Liver (tissue), 8 donors: ENCODE measurements at regions not wholly inside any gene's neighbourhood (a gene's known extent, or its start where the extent isn't known, plus 50 kb on each side); places are given as distances from the start of the nearest gene placed in this dataset.
"Not testable (repeated sequence)": the region's sequence is repeated elsewhere in the genome, so short reads cannot be mapped to it uniquely, and the experiment has no call there.

Experiments
- DNase-seq: peaks from one replicate; pipeline ENCODE4 v3.0.0-alpha.2; 2017; ENCODE audit warnings: low spot score
- H3K27ac ChIP-seq, 2 donors: one replicate each; pipeline ENCODE4 v1.7.0; 2013; ENCODE audit warnings: inconsistent platforms in 2 of 2, low read length in 2 of 2, control low read depth in 1 of 2, low read depth in 1 of 2, mild to moderate bottlenecking in 1 of 2
- H3K27me3 ChIP-seq, 4 donors: one replicate each; pipeline versions ENCODE4 v1.6.1 to v1.7.0; 2013; ENCODE audit warnings: low read length in 3 of 4, inconsistent platforms in 1 of 4, mild to moderate bottlenecking in 1 of 4, moderate library complexity in 1 of 4; ENCODE audit not compliant: control insufficient read depth in 4 of 4, insufficient read depth in 4 of 4
- H3K36me3 ChIP-seq, 4 donors: one replicate each; pipeline versions ENCODE4 v1.6.1 to v1.7.0; 2013; ENCODE audit warnings: low read length in 3 of 4, mild to moderate bottlenecking in 3 of 4, low read depth in 1 of 4, moderate library complexity in 1 of 4; ENCODE audit not compliant: control insufficient read depth in 4 of 4, insufficient read depth in 3 of 4
- H3K4me1 ChIP-seq, 4 donors: one replicate each; pipeline versions ENCODE4 v1.6.1 to v1.7.0; 2013; ENCODE audit warnings: low read length in 3 of 4, mild to moderate bottlenecking in 3 of 4, moderate library complexity in 1 of 4; ENCODE audit not compliant: control insufficient read depth in 4 of 4, insufficient read depth in 4 of 4
- H3K4me3 ChIP-seq, 3 donors: one replicate each; pipeline versions ENCODE4 v1.6.1 to v1.7.0; 2013; ENCODE audit warnings: low read length in 3 of 3, control low read depth in 1 of 3, low read depth in 1 of 3, mild to moderate bottlenecking in 1 of 3
- H3K9ac ChIP-seq, 2 donors: one replicate each; pipeline ENCODE4 v1.7.0; 2013; ENCODE audit warnings: low read length in 2 of 2, mild to moderate bottlenecking in 2 of 2, moderate library complexity in 2 of 2, control low read depth in 1 of 2, low read depth in 1 of 2
- H3K9me3 ChIP-seq, 4 donors: one replicate each; pipeline versions ENCODE4 v1.6.1 to v1.7.0; 2013; ENCODE audit warnings: low read length in 3 of 4; ENCODE audit not compliant: control insufficient read depth in 4 of 4
- EGR1 ChIP-seq, 2 donors: IDR thresholded peaks; 2 replicates each; pipeline ENCODE4 v1.6.1; 2016 to 2018; ENCODE audit warnings: antibody characterized with exemption in 2 of 2, low read depth in 2 of 2
- FOXA1 ChIP-seq: IDR thresholded peaks from 2 replicates; pipeline ENCODE4 v1.6.1; 2016; ENCODE audit warnings: antibody characterized with exemption
- FOXA2 ChIP-seq: IDR thresholded peaks from 2 replicates; pipeline ENCODE4 v1.6.1; 2016; ENCODE audit warnings: antibody characterized with exemption
- GABPA ChIP-seq, 2 donors: IDR thresholded peaks in 1 of 2; conservative IDR thresholded peaks in 1 of 2; 2 replicates each; pipeline ENCODE4 v1.6.1; 2016; ENCODE audit warnings: antibody characterized with exemption in 2 of 2, mild to moderate bottlenecking in 1 of 2, moderate library complexity in 1 of 2
- HNF4A ChIP-seq, 2 donors: conservative IDR thresholded peaks; 2 replicates each; pipeline ENCODE4 v1.6.1; 2016; ENCODE audit warnings: antibody characterized with exemption in 2 of 2, mild to moderate bottlenecking in 2 of 2
- HNF4G ChIP-seq: IDR thresholded peaks from 2 replicates; pipeline ENCODE4 v1.6.1; 2016; ENCODE audit warnings: antibody characterized with exemption
- JUND ChIP-seq, 2 donors: IDR thresholded peaks; 2 replicates each; pipeline ENCODE4 v1.6.1; 2016; ENCODE audit warnings: antibody characterized with exemption in 2 of 2
- RAD21 ChIP-seq, 2 donors: IDR thresholded peaks; 2 replicates each; pipeline ENCODE4 v1.6.1; 2016; ENCODE audit warnings: antibody characterized with exemption in 2 of 2, mild to moderate bottlenecking in 2 of 2
- RXRA ChIP-seq, 2 donors: IDR thresholded peaks; 2 replicates each; pipeline ENCODE4 v1.6.1; 2017 to 2018; ENCODE audit warnings: antibody characterized with exemption in 2 of 2, mild to moderate bottlenecking in 1 of 2
- WGBS: extraction: QIAGEN DNeasy Blood & Tissue Kit; methylation state at CpG from one replicate; pipeline ENCODE4 v1.1.7; 2013; 5-methylcytosine and 5-hydroxymethylcytosine counted together
- TF ChIP-seq, protein P1 (sequence below): fragments of 150-350 bp; IDR thresholded peaks from 2 replicates; pipeline ENCODE4 v1.5.1; 2017; ENCODE audit warnings: improper control_type of control experiment, low read depth, low read length; ENCODE audit not compliant: missing input control
- TF ChIP-seq, protein P2 (sequence below): IDR thresholded peaks from 2 replicates; pipeline ENCODE4 v1.6.1; 2016; ENCODE audit warnings: antibody characterized with exemption
- TF ChIP-seq, protein P3 (sequence below): IDR thresholded peaks from 2 replicates; pipeline ENCODE4 v1.6.1; 2016; ENCODE audit warnings: antibody characterized with exemption
- TF ChIP-seq, protein P4 (sequence below): IDR thresholded peaks from 2 replicates; pipeline ENCODE4 v1.6.1; 2016; ENCODE audit warnings: antibody characterized with exemption, mild to moderate bottlenecking
- donor health status: healthy.
- donor health status: healthy.
- donor health status: healthy.
- donor health status: healthy.
- donor health status: healthy.

DNA sequence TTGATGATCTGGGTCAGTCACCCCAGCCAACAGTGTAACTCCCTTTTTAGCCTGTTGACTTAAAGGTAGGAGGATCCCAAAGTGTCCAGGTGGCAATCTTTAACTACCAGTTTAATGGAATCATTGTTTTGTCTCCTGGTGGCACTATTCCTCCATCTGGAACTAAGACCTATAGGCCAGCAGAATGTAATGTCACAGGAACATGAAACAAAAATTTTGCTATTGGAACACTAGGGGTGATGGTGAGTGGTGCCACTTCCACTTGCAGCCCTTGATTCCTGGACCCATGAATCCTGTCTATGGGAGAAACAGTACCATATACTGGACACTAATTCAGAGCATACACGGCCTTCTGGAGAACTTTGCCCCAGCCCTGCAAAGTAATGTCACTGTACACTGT is 219.5 kb upstream of the RASA1 start:
- H3K9ac ChIP-seq: no peak overlapping the region
- no peak overlapping the region for H3K27ac ChIP-seq
- H3K27me3 ChIP-seq: no peaks in the 10 kb centered on the region
- no peaks in the 10 kb centered on the region for H3K4me1 ChIP-seq
- H3K36me3 ChIP-seq: no peaks in the 10 kb centered on the region
- WGBS: 54% methylated on average over 1 of the region's 1 CpG
- TF ChIP-seq RAD21 (IDR thresholded peaks at IDR 0.05): no peak
- TF ChIP-seq HNF4A (conservative IDR thresholded peaks at IDR 0.05): no peak
- no peak for TF ChIP-seq GABPA (IDR thresholded peaks at IDR 0.05 in 1 of 2, conservative IDR thresholded peaks at IDR 0.05 in 1 of 2)
- TF ChIP-seq, protein P1, sequence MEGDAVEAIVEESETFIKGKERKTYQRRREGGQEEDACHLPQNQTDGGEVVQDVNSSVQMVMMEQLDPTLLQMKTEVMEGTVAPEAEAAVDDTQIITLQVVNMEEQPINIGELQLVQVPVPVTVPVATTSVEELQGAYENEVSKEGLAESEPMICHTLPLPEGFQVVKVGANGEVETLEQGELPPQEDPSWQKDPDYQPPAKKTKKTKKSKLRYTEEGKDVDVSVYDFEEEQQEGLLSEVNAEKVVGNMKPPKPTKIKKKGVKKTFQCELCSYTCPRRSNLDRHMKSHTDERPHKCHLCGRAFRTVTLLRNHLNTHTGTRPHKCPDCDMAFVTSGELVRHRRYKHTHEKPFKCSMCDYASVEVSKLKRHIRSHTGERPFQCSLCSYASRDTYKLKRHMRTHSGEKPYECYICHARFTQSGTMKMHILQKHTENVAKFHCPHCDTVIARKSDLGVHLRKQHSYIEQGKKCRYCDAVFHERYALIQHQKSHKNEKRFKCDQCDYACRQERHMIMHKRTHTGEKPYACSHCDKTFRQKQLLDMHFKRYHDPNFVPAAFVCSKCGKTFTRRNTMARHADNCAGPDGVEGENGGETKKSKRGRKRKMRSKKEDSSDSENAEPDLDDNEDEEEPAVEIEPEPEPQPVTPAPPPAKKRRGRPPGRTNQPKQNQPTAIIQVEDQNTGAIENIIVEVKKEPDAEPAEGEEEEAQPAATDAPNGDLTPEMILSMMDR: no peak
- TF ChIP-seq, protein P2, sequence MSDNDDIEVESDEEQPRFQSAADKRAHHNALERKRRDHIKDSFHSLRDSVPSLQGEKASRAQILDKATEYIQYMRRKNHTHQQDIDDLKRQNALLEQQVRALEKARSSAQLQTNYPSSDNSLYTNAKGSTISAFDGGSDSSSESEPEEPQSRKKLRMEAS: no peak
- TF ChIP-seq RXRA (IDR thresholded peaks at IDR 0.05): no peak
- no peak for TF ChIP-seq HNF4G
- no peak for TF ChIP-seq JUND (IDR thresholded peaks at IDR 0.05)
- TF ChIP-seq FOXA2: no peak
- no peak for TF ChIP-seq FOXA1
- TF ChIP-seq, protein P3, sequence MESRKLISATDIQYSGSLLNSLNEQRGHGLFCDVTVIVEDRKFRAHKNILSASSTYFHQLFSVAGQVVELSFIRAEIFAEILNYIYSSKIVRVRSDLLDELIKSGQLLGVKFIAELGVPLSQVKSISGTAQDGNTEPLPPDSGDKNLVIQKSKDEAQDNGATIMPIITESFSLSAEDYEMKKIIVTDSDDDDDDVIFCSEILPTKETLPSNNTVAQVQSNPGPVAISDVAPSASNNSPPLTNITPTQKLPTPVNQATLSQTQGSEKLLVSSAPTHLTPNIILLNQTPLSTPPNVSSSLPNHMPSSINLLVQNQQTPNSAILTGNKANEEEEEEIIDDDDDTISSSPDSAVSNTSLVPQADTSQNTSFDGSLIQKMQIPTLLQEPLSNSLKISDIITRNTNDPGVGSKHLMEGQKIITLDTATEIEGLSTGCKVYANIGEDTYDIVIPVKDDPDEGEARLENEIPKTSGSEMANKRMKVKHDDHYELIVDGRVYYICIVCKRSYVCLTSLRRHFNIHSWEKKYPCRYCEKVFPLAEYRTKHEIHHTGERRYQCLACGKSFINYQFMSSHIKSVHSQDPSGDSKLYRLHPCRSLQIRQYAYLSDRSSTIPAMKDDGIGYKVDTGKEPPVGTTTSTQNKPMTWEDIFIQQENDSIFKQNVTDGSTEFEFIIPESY: no peak
- TF ChIP-seq, protein P4, sequence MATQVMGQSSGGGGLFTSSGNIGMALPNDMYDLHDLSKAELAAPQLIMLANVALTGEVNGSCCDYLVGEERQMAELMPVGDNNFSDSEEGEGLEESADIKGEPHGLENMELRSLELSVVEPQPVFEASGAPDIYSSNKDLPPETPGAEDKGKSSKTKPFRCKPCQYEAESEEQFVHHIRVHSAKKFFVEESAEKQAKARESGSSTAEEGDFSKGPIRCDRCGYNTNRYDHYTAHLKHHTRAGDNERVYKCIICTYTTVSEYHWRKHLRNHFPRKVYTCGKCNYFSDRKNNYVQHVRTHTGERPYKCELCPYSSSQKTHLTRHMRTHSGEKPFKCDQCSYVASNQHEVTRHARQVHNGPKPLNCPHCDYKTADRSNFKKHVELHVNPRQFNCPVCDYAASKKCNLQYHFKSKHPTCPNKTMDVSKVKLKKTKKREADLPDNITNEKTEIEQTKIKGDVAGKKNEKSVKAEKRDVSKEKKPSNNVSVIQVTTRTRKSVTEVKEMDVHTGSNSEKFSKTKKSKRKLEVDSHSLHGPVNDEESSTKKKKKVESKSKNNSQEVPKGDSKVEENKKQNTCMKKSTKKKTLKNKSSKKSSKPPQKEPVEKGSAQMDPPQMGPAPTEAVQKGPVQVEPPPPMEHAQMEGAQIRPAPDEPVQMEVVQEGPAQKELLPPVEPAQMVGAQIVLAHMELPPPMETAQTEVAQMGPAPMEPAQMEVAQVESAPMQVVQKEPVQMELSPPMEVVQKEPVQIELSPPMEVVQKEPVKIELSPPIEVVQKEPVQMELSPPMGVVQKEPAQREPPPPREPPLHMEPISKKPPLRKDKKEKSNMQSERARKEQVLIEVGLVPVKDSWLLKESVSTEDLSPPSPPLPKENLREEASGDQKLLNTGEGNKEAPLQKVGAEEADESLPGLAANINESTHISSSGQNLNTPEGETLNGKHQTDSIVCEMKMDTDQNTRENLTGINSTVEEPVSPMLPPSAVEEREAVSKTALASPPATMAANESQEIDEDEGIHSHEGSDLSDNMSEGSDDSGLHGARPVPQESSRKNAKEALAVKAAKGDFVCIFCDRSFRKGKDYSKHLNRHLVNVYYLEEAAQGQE: no peak
- TF ChIP-seq EGR1 (IDR thresholded peaks at IDR 0.05; ENCODE audit: low read depth in 2 of 2): no peak
- no peak overlapping the region for H3K4me3 ChIP-seq
- H3K9me3 ChIP-seq: no peaks in the 10 kb centered on the region
- no peak for DNase-seq

DNA sequence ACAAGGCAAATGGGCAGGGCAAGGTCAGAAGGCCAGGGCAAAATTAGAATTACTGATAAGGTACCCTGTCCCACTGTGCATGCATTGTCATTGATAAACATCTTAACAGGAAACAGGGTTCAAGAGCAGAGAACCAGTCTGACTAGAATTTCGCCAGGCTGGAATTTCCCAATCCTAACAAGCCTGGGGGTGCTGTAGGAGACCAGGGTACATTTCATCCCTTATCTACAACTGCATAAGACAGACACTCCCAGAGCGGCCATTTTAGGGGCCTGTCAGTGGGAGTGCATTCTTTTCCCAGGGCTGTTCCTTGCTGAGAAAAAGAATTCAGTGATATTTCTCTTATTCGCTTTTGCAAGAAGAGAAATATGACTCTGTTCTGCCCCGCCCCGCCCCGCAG is 218.7 kb upstream of the RASA1 start:
- not testable (repeated sequence) for H3K27ac ChIP-seq, H3K4me1 ChIP-seq, DNase-seq, H3K9ac ChIP-seq, H3K36me3 ChIP-seq, H3K27me3 ChIP-seq, H3K9me3 ChIP-seq, H3K4me3 ChIP-seq
- 91% methylated on average over 6 of the region's 6 CpGs for WGBS
